CD4-positive, alpha-beta T cell treated with Interleukin-1 beta for 1 hour (primary cell): ENCODE measurements at regions not wholly inside any gene's neighbourhood (a gene's known extent, or its start where the extent isn't known, plus 50 kb on each side); places are given as distances from the start of the nearest gene placed in this dataset.
"Not testable (repeated sequence)": the region's sequence is repeated elsewhere in the genome, so short reads cannot be mapped to it uniquely, and the experiment has no call there.

Source experiments
- DNase-seq, 2 donors: peaks; one replicate each; pipeline ENCODE4 v3.0.0-alpha.2; 2020 to 2022

DNA sequence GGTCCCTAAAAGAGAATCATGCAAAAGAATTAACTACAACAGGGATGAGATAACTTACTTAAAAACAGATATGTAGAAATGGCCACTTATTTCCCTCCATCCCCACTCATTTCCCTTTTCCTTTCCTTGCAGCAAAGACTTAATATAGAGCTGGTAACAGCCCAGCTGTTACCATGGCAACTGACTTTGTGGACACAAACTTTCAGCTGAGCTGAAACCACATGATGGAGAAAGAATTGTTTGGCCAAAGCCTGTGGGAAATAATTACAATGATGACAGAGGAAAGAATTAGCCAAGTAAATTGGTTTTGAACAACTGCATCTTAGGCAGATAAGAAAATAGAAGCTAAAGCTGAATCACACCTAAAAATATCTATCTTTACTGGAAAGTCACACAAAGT is 364.9 kb downstream of the GALC start:
- no peak for DNase-seq

DNA sequence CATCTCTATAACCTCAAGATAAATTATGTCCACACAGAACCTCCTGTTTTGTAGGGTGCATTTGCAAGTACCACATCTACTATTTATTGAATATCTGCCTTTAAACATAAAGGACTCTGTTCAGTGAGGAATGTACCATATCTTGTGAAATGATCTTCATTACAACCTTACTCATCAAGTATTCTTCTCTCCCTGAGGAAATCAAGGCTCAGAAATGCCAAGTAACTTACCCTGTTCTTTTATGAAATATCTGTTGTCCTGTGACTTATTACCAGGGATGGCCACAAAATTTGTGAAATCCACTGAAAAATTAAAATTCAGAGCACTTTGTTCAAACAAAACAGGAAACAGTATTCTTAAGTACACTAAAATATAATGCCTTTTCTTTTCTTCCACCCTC is 366.7 kb downstream of the GALC start:
- DNase-seq: no peak

DNA sequence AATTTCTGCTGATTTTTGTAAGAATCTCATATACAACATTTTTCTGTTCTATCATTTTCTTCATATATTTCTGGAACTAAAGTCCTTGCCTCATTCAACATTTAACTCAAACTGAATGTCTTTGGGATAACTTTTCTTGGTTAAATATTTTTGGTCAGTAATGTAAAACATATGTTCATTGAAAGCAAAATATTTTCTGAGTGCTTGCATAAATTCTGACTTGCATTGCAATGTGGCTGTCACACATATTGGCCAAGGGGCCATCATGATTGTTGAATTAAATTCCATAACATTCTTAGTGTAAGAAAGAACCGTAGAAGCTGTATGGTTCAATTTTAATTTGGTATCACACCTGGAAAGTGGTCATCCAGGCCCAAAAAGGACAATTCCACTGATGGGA is 369.4 kb downstream of the GALC start:
- no peak for DNase-seq

DNA sequence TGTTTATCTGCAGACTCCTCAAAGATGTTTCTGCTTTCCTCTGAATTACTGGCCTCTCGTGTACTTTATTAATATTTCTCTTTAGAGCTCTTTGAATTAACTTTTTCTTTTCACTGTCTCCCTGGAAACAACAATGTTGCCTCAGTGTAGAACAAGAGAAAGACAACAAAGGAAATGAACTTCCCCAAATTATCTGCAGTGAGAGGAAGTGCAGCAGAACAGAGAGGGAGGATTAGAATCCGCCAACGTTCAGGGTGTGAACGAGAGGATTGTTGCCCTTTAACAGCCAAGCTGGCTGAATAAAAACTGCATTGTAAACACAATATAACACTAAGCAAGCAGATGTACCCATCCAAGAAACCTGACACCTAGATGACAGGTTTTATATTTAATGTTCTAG is 375.9 kb downstream of the GALC start:
- DNase-seq: no peak

DNA sequence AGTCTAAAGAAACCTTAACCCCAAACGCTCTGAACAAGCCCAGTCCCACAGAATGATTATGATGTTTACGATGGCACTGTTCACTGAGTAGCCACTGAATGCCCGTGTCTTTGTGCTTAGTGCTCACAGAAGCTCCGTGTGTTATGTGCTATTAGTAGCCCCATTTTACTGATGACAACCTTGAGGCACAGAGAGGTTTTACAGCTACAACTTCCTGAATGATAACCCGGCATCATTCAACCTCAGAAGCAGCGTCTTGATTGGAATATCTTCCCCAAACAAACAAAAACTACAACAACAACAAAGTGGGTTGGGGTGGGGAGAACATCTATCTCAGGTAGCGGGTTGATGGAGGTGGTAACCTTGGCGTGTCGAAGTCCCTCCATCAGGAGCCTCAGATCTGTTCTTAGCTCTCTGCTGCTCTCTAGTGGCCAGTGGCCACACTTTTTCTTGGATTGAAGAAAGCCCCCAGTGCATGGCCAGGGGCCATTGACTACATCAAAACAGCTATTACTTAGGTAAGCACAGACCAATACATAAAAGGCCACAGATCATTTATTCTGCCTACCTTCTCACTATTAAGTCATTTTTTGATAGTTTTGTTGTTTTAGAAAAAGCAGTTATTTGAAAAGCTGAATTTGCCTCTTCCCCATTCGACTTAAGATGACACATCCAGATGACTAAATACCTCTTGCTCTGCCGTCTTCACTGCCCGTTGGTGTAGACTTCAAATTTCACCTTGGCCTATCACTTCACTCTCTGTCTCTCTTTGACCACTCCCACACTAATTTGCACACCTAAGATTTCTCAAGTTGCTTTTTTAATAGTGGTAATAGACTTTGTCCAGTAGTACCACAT is 376.9 kb downstream of the GALC start:
- DNase-seq: peak; percentile 1 to 10

DNA sequence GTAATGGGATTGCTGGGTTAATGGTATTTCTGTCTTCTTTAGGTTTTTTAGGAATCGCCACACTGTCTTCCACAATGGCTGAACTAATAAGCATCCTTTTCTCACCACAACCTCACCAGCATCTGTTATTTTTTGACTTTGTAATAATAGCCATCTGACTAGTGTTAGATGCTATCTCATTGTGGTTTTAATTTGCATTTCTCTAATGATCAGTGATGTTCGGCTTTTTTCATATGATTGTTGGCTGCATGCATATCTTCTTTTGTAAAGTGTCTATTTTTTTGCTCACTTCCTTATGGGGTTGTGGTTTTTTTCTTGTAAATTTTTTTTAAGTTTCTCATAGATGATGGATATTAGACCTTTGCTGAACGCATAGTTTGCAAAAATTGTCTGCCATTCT is 377.9 kb downstream of the GALC start:
- no peak for DNase-seq

DNA sequence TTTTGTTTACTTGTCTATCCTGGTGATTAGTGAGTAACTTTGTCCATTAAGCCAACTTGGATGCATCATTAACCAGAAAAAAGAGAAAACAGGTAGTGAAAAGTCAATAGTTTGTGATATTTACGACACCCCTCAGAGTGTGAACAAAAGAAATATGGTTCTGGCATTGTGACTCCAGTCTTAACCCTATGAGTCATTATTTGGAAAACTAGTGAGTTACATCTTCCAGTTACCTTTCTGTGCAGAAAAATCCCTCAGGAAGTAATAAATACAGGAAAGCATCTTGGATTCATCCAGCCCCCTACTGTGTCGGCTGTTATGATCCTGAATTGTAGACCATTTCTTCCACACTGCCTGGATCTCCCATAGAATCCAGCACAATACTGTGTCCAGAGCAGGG is 379.1 kb downstream of the GALC start:
- DNase-seq: no peak

DNA sequence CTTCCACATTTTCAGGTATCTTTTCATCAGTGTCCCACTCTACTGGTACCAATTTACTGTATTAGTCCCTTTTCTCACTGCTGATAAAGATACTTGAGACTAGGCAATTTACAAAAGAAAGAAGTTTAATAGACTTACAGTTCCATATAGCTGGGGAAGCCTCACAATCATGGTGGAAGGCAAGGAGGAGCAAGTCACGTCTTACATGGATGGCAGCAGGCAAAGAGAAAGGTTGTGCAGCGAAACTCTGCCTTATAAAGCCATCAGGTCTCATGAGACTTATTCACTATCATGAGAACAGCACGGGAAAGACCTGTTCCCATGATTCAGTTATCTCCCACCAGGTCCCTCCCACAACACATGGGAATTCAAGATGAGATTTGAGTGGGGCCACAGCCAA is 385.9 kb downstream of the GALC start:
- not testable (repeated sequence) for DNase-seq

DNA sequence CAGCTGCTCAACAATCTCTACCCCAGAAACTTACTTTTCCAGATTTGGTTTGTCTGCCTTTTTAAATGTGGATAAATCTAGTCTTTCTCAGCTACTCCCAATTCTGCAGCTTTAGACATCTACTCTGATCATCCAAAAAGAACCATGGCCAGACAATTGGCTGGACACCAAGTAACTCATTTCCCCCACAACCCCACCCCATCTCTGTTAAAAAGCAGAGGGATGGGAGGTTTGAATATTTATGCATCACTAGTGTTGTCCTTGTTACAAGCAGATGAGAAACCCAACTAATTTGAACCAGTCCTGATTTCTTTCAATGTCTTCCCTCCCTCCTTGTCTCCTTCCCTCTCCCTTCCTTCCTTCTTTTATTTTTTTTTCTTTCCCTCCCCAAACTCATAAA is 391.9 kb downstream of the GALC start:
- no peak for DNase-seq

DNA sequence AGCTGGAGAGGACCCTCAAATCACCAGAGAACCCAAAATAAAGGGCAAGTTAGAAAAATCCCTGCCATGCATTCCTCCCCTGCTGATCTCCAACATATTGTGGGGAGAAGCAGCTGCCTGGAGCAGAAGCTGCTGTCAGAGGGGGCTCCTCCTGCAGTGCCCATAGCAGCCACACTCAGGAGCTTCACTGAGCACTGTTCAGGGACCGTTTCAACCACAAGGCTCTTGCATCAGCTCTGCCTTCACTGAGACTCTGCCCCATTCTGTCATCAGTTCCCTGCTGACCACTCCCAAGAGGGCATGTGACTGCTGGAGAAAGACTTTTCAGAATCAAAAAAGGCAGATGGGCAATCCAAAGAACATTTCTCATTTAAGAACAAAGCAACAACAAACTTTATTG is 392.7 kb downstream of the GALC start:
- DNase-seq: no peak

DNA sequence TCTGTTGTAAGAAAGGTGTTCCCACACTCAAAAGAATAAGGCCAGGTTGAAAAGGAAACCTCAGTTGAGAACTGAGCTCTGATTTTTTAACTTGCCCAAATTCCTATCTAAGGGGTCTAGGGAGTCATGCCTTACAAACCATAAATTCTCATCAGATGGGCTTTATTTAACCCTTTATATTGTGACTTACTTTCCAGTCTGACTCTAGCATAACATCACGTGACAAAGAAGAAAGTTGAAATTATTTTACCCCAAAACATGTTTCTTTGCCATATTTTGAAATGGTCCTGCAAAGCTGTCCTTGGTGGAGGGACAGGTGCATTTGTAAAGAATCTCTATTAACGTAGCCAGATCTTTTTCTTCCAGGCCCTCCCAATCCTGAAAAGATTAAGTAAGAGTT is 411.7 kb downstream of the GALC start:
- no peak for DNase-seq

DNA sequence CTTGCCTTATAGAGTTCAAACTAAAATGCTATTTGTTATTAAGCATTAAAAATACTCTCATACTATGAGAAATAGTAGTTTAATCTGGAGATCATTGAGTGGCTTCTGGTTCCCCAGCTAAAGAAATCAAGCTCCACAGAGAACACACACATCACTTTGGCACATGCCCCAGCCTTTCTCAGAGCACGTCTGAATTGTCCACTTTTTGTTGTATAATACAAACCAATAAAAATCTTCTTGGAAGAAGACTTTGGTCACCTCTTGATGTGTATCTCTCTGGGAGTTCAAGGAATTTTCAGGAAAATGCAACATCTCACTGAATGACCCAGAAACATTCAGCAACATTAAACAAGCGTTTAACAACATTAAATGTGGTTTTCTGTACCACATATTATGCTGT is 413.9 kb downstream of the GALC start:
- no peak for DNase-seq

DNA sequence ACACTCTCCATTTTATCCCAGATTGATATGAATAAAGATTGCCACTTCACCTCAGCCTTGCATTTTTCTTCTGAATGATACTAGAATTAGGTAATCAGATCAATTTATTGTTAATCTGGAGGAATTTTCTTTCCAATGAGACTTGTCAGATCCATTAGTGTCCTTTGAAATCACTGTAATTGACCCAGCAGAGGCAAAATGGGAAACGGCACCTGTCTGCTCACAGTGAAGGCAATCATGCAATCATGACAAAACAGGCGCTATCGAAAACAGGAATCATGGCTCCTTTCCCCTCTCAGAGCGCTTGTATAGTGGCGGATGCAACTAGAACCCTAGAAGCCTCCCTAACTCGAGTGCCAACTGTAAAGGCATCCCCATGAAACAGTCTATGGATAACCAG is 417.6 kb downstream of the GALC start:
- no peak for DNase-seq

DNA sequence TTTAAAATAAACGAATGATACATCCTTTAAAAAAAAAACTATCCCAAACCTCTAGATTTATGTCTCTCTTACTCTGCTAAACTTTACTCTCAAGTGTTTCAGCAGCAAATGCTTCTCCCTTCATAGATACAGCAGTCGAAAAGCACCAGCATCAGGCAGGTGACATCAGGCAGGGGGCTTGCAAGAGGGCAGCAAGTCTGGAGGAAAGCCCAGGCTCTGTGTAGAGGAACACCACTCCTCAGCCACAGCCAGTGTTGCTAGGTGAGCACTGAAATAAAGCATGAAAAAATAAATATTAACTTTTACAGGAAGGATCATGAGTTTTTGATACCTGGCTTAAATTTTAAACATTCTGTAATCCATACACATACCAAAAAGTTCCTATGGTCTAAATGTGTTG is 419.4 kb downstream of the GALC start:
- no peak for DNase-seq

DNA sequence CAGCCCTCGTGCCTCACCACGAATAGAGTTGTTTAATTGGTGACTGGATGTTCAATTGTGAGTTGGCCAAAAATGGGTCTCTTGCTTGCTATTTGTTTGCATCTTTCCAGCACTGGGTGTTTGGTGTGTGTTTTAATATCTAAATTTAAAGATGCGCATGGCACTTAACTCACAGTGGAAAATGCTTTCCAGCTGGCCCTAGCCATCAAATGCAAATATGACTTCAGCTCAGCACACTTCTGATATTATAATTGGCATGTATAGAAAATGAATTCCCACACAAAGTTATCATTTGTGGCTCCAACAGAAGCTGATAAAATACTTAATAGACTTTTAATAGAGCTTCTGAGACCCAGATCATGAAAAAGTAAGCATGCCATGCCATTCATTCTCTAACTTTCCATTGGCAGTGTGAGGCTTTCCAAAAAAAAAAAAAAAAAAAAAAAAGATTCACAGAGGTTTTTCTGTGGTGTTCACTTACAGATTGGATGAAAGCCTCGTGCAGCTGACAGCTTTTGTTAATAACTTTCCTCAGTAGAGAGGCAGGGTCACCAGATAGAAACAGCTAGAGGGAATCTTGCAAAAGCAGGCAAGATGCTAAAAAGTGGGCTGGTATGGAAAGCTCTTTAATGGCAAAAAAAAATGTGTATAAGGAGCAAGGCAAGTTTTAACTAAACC is 425.2 kb downstream of the GALC start:
- no peak for DNase-seq

DNA sequence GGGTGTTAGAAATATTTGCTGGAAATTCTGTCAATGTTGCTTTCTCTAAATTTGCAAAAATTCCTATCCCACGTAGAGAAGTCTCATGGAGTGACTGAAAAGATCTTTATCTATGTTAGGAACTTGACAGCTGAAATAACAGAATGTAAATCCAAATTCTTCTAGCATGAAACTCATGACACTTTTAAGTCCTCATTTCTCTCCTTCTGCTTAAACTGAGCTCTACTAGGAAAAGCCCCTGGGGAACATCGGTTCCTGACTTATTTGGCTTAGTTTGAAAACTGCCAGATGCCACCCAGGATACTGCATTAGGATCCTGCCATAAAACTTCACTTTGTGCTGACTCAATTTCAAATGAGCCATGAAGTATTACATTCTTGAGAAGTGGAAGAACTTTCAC is 426.0 kb downstream of the GALC start:
- no peak for DNase-seq

DNA sequence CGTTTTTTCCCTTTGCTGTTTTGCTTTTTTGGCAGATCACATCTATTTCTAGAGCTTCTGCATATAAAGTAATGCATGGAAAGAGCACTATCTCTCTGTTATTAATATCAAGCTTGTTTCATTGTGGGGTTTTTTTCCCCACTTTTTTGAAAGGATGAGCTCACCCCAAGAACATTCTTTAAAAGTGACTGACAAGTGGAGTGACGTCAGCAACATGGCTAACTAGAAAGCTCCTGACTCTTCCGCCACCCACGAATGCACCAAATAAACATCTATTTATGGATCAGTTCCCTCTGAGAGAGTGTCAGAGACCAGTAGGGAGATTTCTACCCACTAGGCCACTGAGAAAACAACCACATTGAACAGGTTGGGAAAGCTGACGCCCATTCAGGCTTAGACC is 445.4 kb downstream of the GALC start:
- no peak for DNase-seq

DNA sequence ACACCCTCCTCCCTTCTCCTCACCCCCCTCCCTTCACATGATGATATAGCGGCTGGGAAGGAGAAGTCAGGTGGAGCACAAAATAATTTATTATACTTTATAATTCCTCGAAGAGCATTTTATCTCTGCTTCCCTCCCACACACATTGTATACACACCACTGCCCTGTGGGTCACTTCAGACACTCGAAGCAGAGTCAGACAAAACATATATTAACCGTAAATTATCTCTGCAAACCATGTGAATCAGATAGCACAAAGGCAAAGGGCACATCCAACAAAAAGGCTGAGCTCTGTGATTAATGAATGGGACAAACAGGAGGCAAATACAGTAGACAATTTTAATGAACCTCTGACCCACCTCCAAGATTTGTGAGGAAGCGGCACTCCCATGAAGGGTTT is 450.7 kb downstream of the GALC start:
- no peak for DNase-seq

DNA sequence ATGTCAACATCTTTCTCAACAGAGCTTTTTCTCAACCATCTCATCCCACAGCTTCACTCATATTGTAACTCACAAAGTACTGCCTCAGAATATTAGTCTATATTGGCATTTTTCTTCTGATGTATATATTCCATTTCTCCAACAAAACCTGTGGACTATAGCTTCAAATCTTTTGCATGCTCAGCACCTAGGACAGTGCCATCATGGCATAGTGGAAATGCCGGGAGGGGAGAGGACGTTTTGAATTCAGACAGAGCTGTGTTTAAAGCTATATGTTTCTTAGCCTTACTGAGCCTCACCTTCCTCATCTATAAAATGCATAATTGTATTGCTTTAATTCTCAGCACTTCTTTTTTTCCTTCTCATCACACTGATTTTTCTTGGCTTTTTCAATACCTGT is 452.6 kb downstream of the GALC start:
- DNase-seq: no peak

DNA sequence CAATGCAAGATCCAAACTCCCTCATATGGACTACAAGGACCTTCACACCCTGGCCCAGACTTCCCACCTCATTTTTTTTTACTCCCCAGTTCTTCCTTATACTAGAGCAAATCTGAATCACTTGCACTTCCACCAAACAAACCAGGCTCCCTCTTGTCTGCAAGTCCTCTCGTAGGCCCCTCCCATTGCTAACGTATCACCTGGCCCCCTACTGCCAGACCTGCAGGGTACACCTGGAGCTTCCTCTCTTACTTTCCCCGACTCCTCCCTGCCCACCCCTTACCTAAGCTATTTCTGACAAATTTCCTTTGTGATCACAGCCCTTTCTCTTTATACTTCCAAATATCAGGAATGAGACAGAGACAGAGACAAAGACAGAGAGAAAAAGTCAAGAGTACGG is 463.9 kb downstream of the GALC start:
- DNase-seq: no peak

DNA sequence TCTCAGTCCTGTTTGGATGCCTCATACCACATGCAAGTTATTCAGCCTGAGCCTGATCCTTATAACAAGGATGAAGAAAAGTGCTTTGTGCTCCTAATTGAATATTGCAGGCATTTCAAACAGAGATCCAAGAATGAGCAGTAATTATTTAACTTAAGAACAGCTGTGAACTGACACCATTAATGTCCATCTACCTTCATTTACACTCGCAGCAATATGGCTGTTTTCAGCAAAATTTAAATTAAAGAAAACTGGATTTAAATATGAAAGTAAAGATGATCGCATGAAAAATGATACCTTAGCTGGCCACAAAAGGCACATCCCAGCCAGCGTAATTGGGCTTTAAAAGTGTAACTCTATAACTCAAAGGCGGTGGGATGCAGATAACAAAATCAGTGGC is 466.3 kb downstream of the GALC start:
- DNase-seq: no peak

DNA sequence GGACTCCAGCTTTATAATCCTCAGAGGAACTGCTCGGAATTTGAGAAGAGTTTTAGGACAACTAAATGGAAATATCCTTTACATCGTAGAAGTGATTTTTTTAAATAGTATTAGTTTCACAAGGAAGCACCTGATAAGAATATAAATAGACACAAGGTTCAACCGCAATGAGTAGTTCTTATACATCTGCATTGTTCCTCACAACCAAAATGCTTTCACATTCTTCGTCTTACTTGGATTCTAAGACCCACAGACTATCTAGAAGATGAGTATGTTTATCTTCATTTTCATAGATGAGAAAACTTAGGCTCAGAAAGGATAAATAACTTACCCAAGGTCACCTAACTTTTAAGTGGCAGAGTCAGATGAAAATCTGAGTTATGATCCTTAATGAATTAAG is 469.0 kb downstream of the GALC start:
- no peak for DNase-seq

DNA sequence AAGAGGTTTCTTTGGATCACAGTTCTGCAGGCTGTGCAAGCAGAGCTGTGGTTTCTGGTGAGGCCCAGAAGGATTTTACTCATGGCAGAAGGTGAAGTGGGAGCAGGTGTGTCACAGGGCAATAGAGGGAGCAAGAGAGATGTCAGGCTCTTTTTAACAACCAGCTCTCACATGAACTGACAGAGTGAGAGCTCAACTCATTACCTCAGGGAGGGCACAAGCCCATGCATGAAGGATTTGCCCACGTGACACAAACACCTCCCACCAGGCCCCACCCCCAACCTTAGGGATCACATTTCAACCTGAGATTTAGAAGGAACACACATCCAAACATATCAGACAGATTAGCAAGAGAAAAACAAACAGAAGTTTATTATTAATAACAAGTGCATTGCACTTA is 470.4 kb downstream of the GALC start:
- DNase-seq: no peak

DNA sequence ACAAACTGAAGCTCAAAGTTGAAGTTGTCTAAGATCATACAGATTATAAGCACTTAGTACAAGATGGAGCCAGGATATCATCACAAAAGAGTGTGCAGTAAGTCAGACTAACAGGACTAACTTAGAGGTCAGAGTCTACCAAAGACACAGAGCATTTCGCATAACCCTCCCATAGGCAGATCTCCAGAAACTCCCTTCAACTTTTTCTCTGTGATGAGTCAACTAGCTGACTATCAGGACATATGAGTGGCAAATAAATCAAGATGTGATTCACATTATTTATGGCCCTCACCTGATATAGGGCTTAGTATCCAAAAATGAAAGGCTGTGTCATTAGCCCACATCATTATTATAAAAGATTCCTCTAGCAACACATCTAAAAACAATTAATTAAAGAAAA is 484.6 kb downstream of the GALC start:
- DNase-seq: no peak

DNA sequence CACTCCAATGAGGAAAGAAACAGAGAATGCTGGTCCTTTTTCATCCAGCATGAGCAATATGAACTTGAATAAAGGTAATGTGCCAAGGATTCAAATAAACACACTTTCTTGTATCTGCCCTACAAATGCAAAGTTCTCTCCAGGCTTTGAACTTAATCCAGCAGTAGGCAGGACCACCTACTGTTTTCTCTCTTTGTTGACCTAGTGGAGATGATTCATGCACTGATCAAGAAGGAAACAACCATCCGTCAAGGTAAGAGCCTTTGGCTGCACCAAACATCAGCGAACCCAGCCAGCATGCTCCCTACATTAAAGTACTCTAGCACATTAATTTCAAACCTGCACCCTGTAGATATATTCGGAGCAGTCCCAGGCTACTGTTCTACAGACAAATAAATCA is 489.3 kb downstream of the GALC start:
- no peak for DNase-seq
